NCI-H748 (cell line): ENCODE measurements at regions not wholly inside any gene's neighbourhood (a gene's known extent, or its start where the extent isn't known, plus 50 kb on each side); places are given as distances from the start of the nearest gene placed in this dataset.

ENCODE experiments used
- DNase-seq: peaks from one replicate; lab custom pipeline; 2025; ENCODE audit not compliant: unreplicated experiment; lab: John Stamatoyannopoulos, UW

DNA sequence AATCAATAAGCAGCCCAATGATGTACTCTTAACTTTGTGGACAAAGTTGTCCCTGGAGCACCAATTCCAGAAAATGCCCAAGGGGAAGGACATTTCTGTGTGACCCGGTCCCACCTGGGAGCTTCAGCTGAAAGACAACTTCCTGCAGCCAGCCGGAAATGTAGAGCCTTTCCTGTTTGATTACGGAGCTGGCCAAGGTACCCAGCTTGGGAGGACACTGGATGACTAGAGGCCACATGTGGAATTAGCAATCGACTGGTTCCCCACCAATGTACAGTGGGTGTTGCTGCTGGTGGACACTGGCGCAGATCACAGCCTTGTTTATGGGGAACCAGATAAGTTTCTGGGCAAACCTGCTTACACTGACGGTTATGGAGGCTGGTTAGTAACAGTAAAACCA is 53.0 kb upstream of the ZC3H15 start:
- DNase-seq, result no peak

- no peak for DNase-seq
These were observed 52.2 kb upstream of the ZC3H15 start for GRCh38 chr2:186433777-186434432.
